ENCODE measurements at regions not wholly inside any gene's neighbourhood (a gene's known extent, or its start where the extent isn't known, plus 50 kb on each side); places are given as distances from the start of the nearest gene placed in this dataset.
"Not testable (repeated sequence)": the region's sequence is repeated elsewhere in the genome, so short reads cannot be mapped to it uniquely, and the experiment has no call there.

- intact Hi-C loops (cut with micrococcal nuclease) = no loop called here
Observed at GRCh38 chr7:69246758-69247157, 351.5 kb upstream of the AUTS2 start.

GRCh38 chr7:69248382-69248828 lies 349.9 kb upstream of the AUTS2 start:
- intact Hi-C loops (cut with micrococcal nuclease) = not testable (repeated sequence)

GRCh38 chr7:69250958-69251357 lies 347.3 kb upstream of the AUTS2 start:
- intact Hi-C loops (cut with micrococcal nuclease) = no loop called here

GRCh38 chr7:69254643-69255042 lies 343.6 kb upstream of the AUTS2 start:
- intact Hi-C loops (cut with micrococcal nuclease) = no loop called here

- intact Hi-C loops (cut with micrococcal nuclease) = no loop called here
Observed at GRCh38 chr7:69256634-69257081, 341.6 kb upstream of the AUTS2 start.

- intact Hi-C loops (cut with micrococcal nuclease) = no loop called here
Observed at GRCh38 chr7:69257592-69257991, 340.7 kb upstream of the AUTS2 start.

- intact Hi-C loops (cut with micrococcal nuclease) = no loop called here
Observed at GRCh38 chr7:69259445-69259844, 338.8 kb upstream of the AUTS2 start.

GRCh38 chr7:69260023-69260422 lies 338.3 kb upstream of the AUTS2 start:
- intact Hi-C loops (cut with micrococcal nuclease) = no loop called here

- intact Hi-C loops (cut with micrococcal nuclease) = no loop called here
Observed at GRCh38 chr7:69263550-69263949, 334.7 kb upstream of the AUTS2 start.

GRCh38 chr7:69269806-69270205 lies 328.5 kb upstream of the AUTS2 start:
- intact Hi-C loops (cut with micrococcal nuclease) = no loop called here

- intact Hi-C loops (cut with micrococcal nuclease) = no loop called here
Observed at GRCh38 chr7:69272101-69272500, 326.2 kb upstream of the AUTS2 start.

GRCh38 chr7:69276011-69276729 lies 322.1 kb upstream of the AUTS2 start:
- intact Hi-C loops (cut with micrococcal nuclease) = no loop called here

- intact Hi-C loops (cut with micrococcal nuclease) = no loop called here
Observed at GRCh38 chr7:69277366-69277765, 320.9 kb upstream of the AUTS2 start.

GRCh38 chr7:69282946-69283345 lies 315.3 kb upstream of the AUTS2 start:
- intact Hi-C loops (cut with micrococcal nuclease) = no loop called here

GRCh38 chr7:69283421-69283820 lies 314.9 kb upstream of the AUTS2 start:
- intact Hi-C loops (cut with micrococcal nuclease) = no loop called here

GRCh38 chr7:69285854-69286253 lies 312.4 kb upstream of the AUTS2 start:
- intact Hi-C loops (cut with micrococcal nuclease) = no loop called here

GRCh38 chr7:69295977-69296376 lies 302.3 kb upstream of the AUTS2 start:
- intact Hi-C loops (cut with micrococcal nuclease) = no loop called here

GRCh38 chr7:69301253-69301652 lies 297.0 kb upstream of the AUTS2 start:
- intact Hi-C loops (cut with micrococcal nuclease) = no loop called here

- intact Hi-C loops (cut with micrococcal nuclease) = no loop called here
Observed at GRCh38 chr7:69309601-69310000, 288.7 kb upstream of the AUTS2 start.

GRCh38 chr7:69311489-69311888 lies 286.8 kb upstream of the AUTS2 start:
- intact Hi-C loops (cut with micrococcal nuclease) = no loop called here

GRCh38 chr7:69313852-69314251 lies 284.4 kb upstream of the AUTS2 start:
- intact Hi-C loops (cut with micrococcal nuclease) = not testable (repeated sequence)

GRCh38 chr7:69318794-69319193 lies 279.5 kb upstream of the AUTS2 start:
- intact Hi-C loops (cut with micrococcal nuclease) = no loop called here

GRCh38 chr7:69328516-69328915 lies 269.8 kb upstream of the AUTS2 start:
- intact Hi-C loops (cut with micrococcal nuclease) = no loop called here

GRCh38 chr7:69334701-69335100 lies 263.6 kb upstream of the AUTS2 start:
- intact Hi-C loops (cut with micrococcal nuclease) = no loop called here

Data from T-helper 2 cell treated with Interferon-gamma antibody and Interleukin-4, amounts not matched to agents 100 ng/mL and 5 ng/mL, for 36 hours (primary cell).